HCT116 (cell line): ENCODE measurements at regions not wholly inside any gene's neighbourhood (a gene's known extent, or its start where the extent isn't known, plus 50 kb on each side); places are given as distances from the start of the nearest gene placed in this dataset.
"Not testable (repeated sequence)": the region's sequence is repeated elsewhere in the genome, so short reads cannot be mapped to it uniquely, and the experiment has no call there.

Experiments
- ATAC-seq: fragments of 200-7000 bp; cut with Tn5 transposase; 2 replicates; pipeline ENCODE4 v1.9.1; 2020; ENCODE audit warnings: mild to moderate bottlenecking, moderate library complexity
- BruUV-seq: library from RNA; stranded (reverse); fragments of 400-500 nt; replicated peaks from 2 replicates; lab custom pipeline; 2021; lab: Mats Ljungman, UMichigan
- CTCF ChIA-PET: fragments of 300-600 bp; sonication (Branson Sonifier 250); formaldehyde crosslinking; loops from one replicate; lab custom pipeline; 2021; ENCODE audit warnings: antibody characterized with exemption; lab: Charles Lee
- POLR2A ChIA-PET: fragments of 300-600, 350-600 bp; sonication (Branson Sonifier 250); formaldehyde crosslinking; loops from one replicate; lab custom pipeline; 2021; ENCODE audit warnings: antibody characterized with exemption; lab: Charles Lee
- RAD21 ChIA-PET, 2 experiments: fragments of 300-600 bp; sonication (Branson Sonifier 250); formaldehyde crosslinking; loops; one replicate each; lab custom pipeline; 2023; ENCODE audit warnings: low total read pairs in 2 of 2; ENCODE audit not compliant: uncharacterized antibody in 2 of 2, unreplicated experiment in 2 of 2, low non-redundant PET in 1 of 2; lab: Charles Lee
- DNase-seq: peaks from one replicate; pipeline ENCODE4 v3.0.0-alpha.2; 2010; ENCODE audit warnings: low read depth, low spot score
- H2AFZ ChIP-seq: fragments of 200-600 bp; shearing (Covaris generic), sonication (generic); 2 replicates; pipeline ENCODE4 v1.6.1; 2017; ENCODE audit warnings: low read depth, mixed run types, mixed read lengths, antibody characterized with exemption, low read length; ENCODE audit not compliant: poor library complexity, severe bottlenecking
- H3K27ac ChIP-seq: 2 replicates; pipeline ENCODE4 v1.5.1; 2012; ENCODE audit warnings: low read depth, low read length
- H3K27me3 ChIP-seq: fragments of 200-600 bp; sonication (generic); 2 replicates; pipeline ENCODE4 v1.6.1; 2016; ENCODE audit warnings: mixed run types, low read length, mixed read lengths; ENCODE audit not compliant: insufficient read depth
- H3K36me3 ChIP-seq, 2 experiments: fragments of 200-500 bp in 1 of 2; fragments of 200-600 bp in 1 of 2; sonication (Bioruptor generic) in 1 of 2; sonication (generic) in 1 of 2; 2 replicates each; pipeline versions ENCODE4 v1.5.1 to v1.6.1; 2014 to 2016; ENCODE audit warnings: low read length in 2 of 2, inconsistent platforms in 1 of 2, mixed read lengths in 1 of 2, mixed run types in 1 of 2; ENCODE audit not compliant: insufficient read depth in 2 of 2, control insufficient read depth in 1 of 2
- H3K4me1 ChIP-seq, 2 experiments: fragments of 200-600 bp in 1 of 2; sonication (generic) in 1 of 2; 2 replicates each; pipeline versions ENCODE4 v1.5.1 to v1.6.1; 2012 to 2017; ENCODE audit warnings: low read length in 2 of 2, inconsistent platforms in 1 of 2, mild to moderate bottlenecking in 1 of 2, mixed read lengths in 1 of 2, mixed run types in 1 of 2, moderate library complexity in 1 of 2; ENCODE audit not compliant: insufficient read depth in 2 of 2, control insufficient read depth in 1 of 2
- H3K4me2 ChIP-seq: fragments of 200-600 bp; sonication (generic); 2 replicates; pipeline ENCODE4 v1.6.1; 2017; ENCODE audit warnings: mixed run types, low read length, mixed read lengths
- H3K4me3 ChIP-seq, 2 experiments: fragments of 200-600 bp in 1 of 2; sonication (generic) in 1 of 2; replicated peaks in 1 of 2; 2 replicates each; pipeline ENCODE4 v1.5.1; 2011 to 2016; ENCODE audit warnings: low read length in 2 of 2, control low read depth in 1 of 2, low read depth in 1 of 2, mild to moderate bottlenecking in 1 of 2, mixed read lengths in 1 of 2, mixed run types in 1 of 2
- H3K79me2 ChIP-seq: fragments of 200-600 bp; sonication (generic); 2 replicates; pipeline ENCODE4 v1.6.1; 2017; ENCODE audit warnings: mild to moderate bottlenecking, mixed run types, low read length, moderate library complexity, mixed read lengths; ENCODE audit not compliant: insufficient read depth
- H3K9ac ChIP-seq: fragments of 200-600 bp; sonication (generic); 2 replicates; pipeline ENCODE4 v1.6.1; 2016; ENCODE audit warnings: low read length, mixed read lengths
- H3K9me2 ChIP-seq: fragments of 200-600 bp; sonication (generic), shearing (Covaris generic); 2 replicates; pipeline ENCODE4 v1.6.1; 2017; ENCODE audit warnings: mixed run types, mild to moderate bottlenecking, moderate library complexity; ENCODE audit not compliant: insufficient read depth
- H3K9me3 ChIP-seq, 2 experiments: fragments of 200-500 bp in 1 of 2; fragments of 200-600 bp in 1 of 2; sonication (Bioruptor generic) in 1 of 2; sonication (generic) in 1 of 2; 2 replicates each; pipeline ENCODE4 v1.6.1; 2014 to 2017; ENCODE audit warnings: low read length in 2 of 2, mixed read lengths in 2 of 2, inconsistent platforms in 1 of 2, low read depth in 1 of 2, mild to moderate bottlenecking in 1 of 2, mixed run types in 1 of 2, moderate library complexity in 1 of 2; ENCODE audit not compliant: control insufficient read depth in 1 of 2, insufficient read depth in 1 of 2
- H4K20me1 ChIP-seq: fragments of 200-600 bp; sonication (generic), shearing (Covaris generic); 2 replicates; pipeline ENCODE4 v1.6.1; 2017; ENCODE audit warnings: mixed run types, mild to moderate bottlenecking, moderate library complexity; ENCODE audit not compliant: insufficient read depth
- intact Hi-C: fragments of 100-400 bp; cut with micrococcal nuclease; formaldehyde crosslinking; loops from 2 replicates; pipeline ENCODE4 v1.10.0; 2022

DNA sequence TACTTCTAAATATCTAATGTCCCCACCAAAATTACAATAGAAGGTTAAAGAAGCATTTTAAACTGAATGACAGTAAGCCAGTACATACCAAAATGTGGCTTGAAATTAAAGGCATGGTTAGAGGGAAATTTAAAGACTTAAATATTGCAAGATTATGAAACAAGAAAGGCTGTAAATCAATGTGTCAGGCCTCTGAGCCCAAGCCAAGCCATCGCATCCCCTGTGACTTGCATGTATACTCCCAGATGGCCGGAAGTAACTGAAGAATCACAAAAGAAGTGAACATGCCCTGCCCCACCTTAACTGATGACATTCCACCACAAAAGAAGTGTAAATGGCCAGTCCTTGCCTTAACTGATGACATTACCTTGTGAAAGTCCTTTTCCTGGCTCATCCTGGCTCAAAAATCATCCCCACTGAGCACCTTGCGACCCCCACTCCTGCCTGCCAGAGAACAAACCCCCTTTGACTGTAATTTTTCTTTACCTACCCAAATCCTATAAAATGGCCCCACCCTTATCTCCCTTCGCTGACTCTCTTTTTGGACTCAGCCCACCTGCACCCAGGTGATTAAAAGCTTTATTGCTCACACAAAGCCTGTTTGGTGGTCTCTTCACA, 132.4 kb upstream of the ADCY2 start:
- H3K4me3 ChIP-seq, H3K4me2 ChIP-seq, BruUV-seq, H3K79me2 ChIP-seq, H3K9ac ChIP-seq, ATAC-seq, DNase-seq, H3K4me1 ChIP-seq, H3K36me3 ChIP-seq, POLR2A ChIA-PET, CTCF ChIA-PET, H3K9me2 ChIP-seq, H2AFZ ChIP-seq, RAD21 ChIA-PET, H3K9me3 ChIP-seq, H3K27me3 ChIP-seq, H3K27ac ChIP-seq, H4K20me1 ChIP-seq: not testable (repeated sequence)
- intact Hi-C loops, result loop anchor here (5.0 kb wide), 1 partner anchor 484 kb away; no protein-coding TSS in a partner anchor

DNA sequence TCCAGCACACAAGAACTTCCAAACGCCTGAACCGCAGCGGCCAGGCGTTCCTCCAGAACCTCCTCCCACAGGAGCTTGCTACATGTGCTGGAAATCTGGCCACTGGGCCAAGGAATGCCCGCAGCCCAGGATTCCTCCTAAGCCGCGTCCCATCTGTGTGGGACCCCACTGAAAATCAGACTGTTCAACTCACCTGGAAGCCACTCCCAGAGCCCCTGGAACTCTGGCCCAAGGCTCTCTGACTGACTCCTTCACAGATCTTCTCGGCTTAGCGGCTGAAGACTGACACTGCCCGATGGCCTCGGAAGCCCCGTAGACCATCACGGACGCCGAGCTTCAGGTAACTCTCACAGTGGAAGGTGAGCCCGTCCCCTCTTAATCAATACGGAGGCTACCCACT, 130.2 kb upstream of the ADCY2 start:
- RAD21 ChIA-PET, H3K9ac ChIP-seq, H3K4me1 ChIP-seq, H3K9me3 ChIP-seq, H3K4me3 ChIP-seq, H3K79me2 ChIP-seq, DNase-seq, intact Hi-C loops, ATAC-seq, H3K27me3 ChIP-seq, H4K20me1 ChIP-seq, POLR2A ChIA-PET, CTCF ChIA-PET, H3K4me2 ChIP-seq, H3K36me3 ChIP-seq, H3K27ac ChIP-seq, BruUV-seq, H2AFZ ChIP-seq, H3K9me2 ChIP-seq: not testable (repeated sequence)

DNA sequence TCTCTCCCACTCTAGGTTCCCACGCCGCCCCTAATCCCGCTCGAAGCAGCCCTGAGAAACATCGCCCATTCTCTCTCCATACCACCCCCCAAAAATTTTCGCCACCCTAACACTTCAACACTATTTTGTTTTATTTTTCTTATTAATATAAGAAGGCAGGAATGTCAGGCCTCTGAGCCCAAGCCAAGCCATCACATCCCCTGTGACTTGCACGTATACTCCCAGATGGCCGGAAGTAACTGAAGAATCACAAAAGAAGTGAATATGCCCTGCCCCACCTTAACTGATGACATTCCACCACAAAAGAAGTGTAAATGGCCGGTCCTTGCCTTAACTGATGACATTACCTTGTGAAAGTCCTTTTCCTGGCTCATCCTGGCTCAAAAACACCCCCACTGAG, 127.2 kb upstream of the ADCY2 start:
- not testable (repeated sequence) for H2AFZ ChIP-seq

More for the DNA sequence above, 127.2 kb upstream of the ADCY2 start:
- H3K27me3 ChIP-seq, POLR2A ChIA-PET, H3K9ac ChIP-seq, H3K4me2 ChIP-seq, H3K27ac ChIP-seq, RAD21 ChIA-PET, H3K36me3 ChIP-seq, H3K79me2 ChIP-seq, H3K4me3 ChIP-seq, DNase-seq, ATAC-seq, H3K9me2 ChIP-seq, H4K20me1 ChIP-seq, BruUV-seq, CTCF ChIA-PET, H3K4me1 ChIP-seq, intact Hi-C loops: not testable (repeated sequence)
- H3K9me3 ChIP-seq, result peaks cover 4 to 11% of the 10 kb centered on the region in 2 experiments; a peak in 2 of 4 replicates
